Omental fat pad (tissue), 3 donors: ENCODE measurements at regions not wholly inside any gene's neighbourhood (a gene's known extent, or its start where the extent isn't known, plus 50 kb on each side); places are given as distances from the start of the nearest gene placed in this dataset.

Source experiments
- ATAC-seq: fragments of 150-250 bp; one replicate; pipeline ENCODE4 v1.9.1; 2016; ENCODE audit warnings: mild to moderate bottlenecking, moderate library complexity; ENCODE audit not compliant: low FRiP score
- DNase-seq: peaks from one replicate; pipeline ENCODE4 v3.0.0-alpha.2; 2019; ENCODE audit warnings: low spot score
- TF ChIP-seq, protein P1 (sequence below), 3 donors: fragments of 450-650 bp; IDR thresholded peaks; one replicate each; pipeline ENCODE4 v1.5.1; 2016 to 2017; ENCODE audit warnings: antibody characterized with exemption in 3 of 3, mild to moderate bottlenecking in 3 of 3, moderate library complexity in 2 of 3

DNA sequence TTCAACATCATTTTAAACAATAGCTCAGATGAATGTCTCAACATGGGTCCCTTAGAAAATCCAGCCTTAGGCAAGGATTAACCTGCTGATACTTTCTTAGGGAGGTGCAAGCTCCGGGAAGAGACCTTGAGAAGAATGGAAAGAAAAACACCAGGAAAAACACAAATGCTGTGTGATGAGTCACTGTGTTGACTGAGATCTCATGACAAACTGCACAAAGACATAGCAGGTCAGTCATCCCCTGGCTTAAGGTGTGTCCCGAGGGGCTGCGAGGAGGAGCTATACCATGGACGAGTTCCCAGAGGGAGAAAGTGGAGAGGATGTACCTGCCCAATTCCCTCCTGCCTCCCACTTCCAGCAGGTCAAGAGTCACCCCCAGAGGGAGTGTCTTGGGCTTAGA, 98.0 kb downstream of the TEX36 start:
- TF ChIP-seq, protein P1, sequence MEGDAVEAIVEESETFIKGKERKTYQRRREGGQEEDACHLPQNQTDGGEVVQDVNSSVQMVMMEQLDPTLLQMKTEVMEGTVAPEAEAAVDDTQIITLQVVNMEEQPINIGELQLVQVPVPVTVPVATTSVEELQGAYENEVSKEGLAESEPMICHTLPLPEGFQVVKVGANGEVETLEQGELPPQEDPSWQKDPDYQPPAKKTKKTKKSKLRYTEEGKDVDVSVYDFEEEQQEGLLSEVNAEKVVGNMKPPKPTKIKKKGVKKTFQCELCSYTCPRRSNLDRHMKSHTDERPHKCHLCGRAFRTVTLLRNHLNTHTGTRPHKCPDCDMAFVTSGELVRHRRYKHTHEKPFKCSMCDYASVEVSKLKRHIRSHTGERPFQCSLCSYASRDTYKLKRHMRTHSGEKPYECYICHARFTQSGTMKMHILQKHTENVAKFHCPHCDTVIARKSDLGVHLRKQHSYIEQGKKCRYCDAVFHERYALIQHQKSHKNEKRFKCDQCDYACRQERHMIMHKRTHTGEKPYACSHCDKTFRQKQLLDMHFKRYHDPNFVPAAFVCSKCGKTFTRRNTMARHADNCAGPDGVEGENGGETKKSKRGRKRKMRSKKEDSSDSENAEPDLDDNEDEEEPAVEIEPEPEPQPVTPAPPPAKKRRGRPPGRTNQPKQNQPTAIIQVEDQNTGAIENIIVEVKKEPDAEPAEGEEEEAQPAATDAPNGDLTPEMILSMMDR (IDR thresholded peaks at IDR 0.05), result no peak
- DNase-seq, result no peak
- ATAC-seq, result no peak

DNA sequence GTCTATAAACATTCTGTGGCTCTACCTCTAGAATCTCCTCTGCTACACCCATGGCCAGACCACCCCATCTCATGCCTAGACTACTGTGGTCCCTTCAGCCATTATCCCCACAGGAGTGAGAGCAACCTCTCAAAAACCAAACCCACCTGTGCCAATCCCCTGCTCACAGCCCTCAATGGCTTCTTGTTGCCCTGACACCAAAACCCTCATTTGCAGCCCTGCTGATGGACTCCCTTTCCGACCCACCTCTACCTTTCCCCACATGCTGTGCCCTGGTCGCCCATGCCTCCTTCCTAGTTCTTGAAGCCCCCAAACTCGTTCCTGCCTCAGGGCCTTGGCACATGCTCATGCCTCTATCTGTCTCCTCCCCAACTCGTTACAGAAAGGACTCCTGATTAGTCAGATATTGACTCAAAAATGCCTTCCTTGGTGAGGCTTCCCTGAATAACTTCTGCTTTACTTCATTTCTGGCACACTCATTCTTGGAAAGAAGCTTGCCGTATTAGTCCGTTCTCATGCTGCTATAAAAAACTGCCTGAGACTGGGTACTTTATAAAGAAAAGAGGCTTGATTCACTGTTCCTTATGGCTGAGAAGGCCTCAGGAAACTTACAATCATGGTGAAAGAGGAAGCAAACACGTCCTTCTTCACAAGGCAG, 104.2 kb downstream of the TEX36 start:
- TF ChIP-seq, protein P1 (IDR thresholded peaks at IDR 0.05), result no peak
- DNase-seq, result no peak
- ATAC-seq, result no peak

DNA sequence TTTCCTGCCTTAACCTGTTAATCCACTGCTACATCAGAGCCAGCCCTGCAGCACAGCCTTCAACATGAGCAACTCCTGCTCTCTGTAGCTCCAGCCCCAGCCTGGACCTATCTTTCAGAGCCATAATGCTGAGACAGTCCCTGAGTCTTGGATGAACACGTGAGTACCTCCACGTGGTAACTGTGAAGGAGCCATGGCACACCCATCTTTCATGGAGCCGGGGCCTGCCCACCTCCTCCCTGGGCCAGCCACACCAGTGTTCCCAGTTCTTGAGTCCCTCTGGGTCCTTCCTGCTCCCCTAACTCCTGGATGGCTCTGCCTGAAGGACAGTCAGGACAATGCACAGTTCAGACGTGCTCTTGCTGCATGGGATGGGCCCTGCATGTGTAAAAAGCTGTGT, 107.1 kb downstream of the TEX36 start:
- TF ChIP-seq, protein P1 (IDR thresholded peaks at IDR 0.05), result no peak
- DNase-seq, result no peak

DNA sequence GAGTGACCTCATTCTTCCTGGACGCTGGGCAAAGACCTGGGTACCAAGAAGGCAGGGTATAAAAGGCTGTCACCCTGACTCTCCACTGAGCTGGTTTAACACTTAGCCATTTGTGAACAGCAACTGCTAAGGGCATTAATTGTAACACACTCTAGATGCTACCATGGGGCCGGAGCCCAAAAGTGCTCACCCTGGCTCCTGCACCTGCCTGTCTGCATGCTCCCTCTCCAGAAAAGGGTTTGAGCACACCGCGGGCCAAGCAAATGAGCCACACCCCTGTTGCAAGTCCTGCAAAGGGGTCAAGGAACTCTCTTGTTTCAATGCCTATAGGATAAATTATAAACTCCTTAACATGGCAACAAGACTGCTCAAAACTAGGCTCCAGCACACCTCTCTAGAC, 114.8 kb downstream of the TEX36 start:
- DNase-seq, result no peak
- TF ChIP-seq, protein P1 (IDR thresholded peaks at IDR 0.05), result no peak
- no peak for ATAC-seq

More for the DNA sequence above, 107.1 kb downstream of the TEX36 start:
- ATAC-seq, result no peak

DNA sequence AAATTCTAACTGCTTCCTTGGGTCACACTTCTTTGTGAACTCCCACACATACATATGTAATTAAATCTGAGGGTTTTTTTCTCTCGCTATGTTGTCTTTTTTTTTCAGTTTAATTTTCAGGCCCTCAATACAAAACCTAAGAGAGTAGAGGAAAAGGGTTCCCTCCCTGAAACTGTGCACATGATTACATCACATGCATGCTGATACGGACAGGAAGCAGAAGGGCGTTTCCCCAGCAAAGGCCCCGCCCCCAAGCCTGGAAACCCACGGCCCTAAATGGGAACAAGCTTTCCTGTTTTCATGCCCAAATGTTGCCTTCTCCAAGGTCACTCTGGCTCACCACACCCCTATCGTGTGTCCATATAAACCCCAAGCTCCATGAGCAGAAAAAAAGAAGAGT, 115.4 kb downstream of the TEX36 start:
- DNase-seq, result no peak
- TF ChIP-seq, protein P1 (IDR thresholded peaks at IDR 0.05), result no peak
- no peak for ATAC-seq

DNA sequence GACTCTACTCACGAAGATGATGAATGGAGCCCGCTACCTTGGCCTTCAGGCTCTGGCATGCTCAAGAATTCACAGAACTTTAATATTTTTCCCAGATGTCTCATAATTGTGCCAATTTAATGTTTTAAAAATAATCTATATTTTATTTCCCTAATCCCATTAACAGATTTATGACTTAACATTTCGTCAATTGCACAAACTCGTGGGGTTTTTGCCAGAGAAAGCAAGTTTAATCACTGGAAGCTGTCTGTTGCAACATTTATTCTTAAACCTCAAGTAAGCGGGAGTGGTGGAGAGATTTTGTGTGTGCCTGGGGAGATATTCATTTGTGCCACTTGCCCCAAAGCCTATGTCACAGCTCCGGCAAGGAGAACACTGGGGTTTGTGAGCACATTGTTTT, 117.9 kb downstream of the TEX36 start:
- DNase-seq (no peak), ATAC-seq (no peak)
- TF ChIP-seq, protein P1 (IDR thresholded peaks at IDR 0.05), result no peak

DNA sequence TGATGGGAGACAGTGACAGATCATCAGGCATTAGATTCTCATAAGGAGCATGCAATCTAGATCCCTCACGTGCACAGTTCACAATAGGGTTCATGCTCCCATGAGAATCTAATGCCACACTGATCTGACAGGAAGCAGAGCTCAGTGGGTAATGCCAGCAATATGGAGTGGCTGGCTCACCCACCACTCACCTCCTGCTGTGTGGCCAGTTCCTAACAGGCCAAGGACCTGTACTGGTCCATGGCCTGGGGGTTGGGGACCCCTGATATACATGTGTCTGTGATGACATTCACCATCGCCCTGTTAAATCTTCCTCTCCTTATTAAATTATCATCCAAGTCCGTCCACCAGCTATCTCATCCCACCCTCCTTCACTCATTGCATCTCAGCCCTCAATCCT, 118.4 kb downstream of the TEX36 start:
- ATAC-seq (no peak), DNase-seq (no peak)
- TF ChIP-seq, protein P1 (IDR thresholded peaks at IDR 0.05), result no peak
